Smooth muscle cell (in vitro differentiated cells): ENCODE measurements at regions not wholly inside any gene's neighbourhood (a gene's known extent, or its start where the extent isn't known, plus 50 kb on each side); places are given as distances from the start of the nearest gene placed in this dataset.

Experiments used
- DNase-seq: peaks from one replicate; lab custom pipeline; 2025; ENCODE audit not compliant: unreplicated experiment; lab: John Stamatoyannopoulos, UW
- H2AFZ ChIP-seq: fragments of 200-600 bp; sonication (generic); 2 replicates; pipeline ENCODE4 v1.6.0; 2016; ENCODE audit warnings: antibody characterized with exemption, low read depth, mild to moderate bottlenecking
- H3F3A ChIP-seq: fragments of 200-600 bp; sonication (generic); 2 replicates; pipeline ENCODE4 v1.6.0; 2017; ENCODE audit warnings: antibody characterized with exemption, low read depth
- H3K27ac ChIP-seq: fragments of 200-600 bp; sonication (generic); 2 replicates; pipeline ENCODE4 v1.5.1; 2016; ENCODE audit warnings: low read depth, mild to moderate bottlenecking
- H3K27me3 ChIP-seq: fragments of 200-600 bp; sonication (generic); 2 replicates; pipeline ENCODE4 v1.6.1; 2016; ENCODE audit warnings: low read depth, mild to moderate bottlenecking
- H3K36me3 ChIP-seq: fragments of 200-600 bp; sonication (generic); 2 replicates; pipeline ENCODE4 v1.5.1; 2016; ENCODE audit warnings: low read depth
- H3K4me1 ChIP-seq: fragments of 200-600 bp; sonication (generic); 2 replicates; pipeline ENCODE4 v1.5.1; 2016; ENCODE audit warnings: low read depth
- H3K4me2 ChIP-seq: fragments of 200-600 bp; sonication (generic); 2 replicates; pipeline ENCODE4 v1.6.0; 2016; ENCODE audit warnings: mild to moderate bottlenecking
- H3K4me3 ChIP-seq: fragments of 200-600 bp; sonication (generic); 2 replicates; pipeline ENCODE4 v1.5.1; 2016; ENCODE audit warnings: mild to moderate bottlenecking
- H3K79me2 ChIP-seq: fragments of 200-600 bp; sonication (generic); 2 replicates; pipeline ENCODE4 v1.6.0; 2016; ENCODE audit warnings: low read depth, mild to moderate bottlenecking
- H3K9ac ChIP-seq: fragments of 200-600 bp; sonication (generic); 2 replicates; pipeline ENCODE4 v1.6.0; 2016; ENCODE audit warnings: low read depth
- H3K9me3 ChIP-seq: fragments of 200-600 bp; sonication (generic); replicated peaks from 2 replicates; pipeline ENCODE4 v1.5.1; 2016; ENCODE audit warnings: low read depth
- H4K20me1 ChIP-seq: fragments of 200-600 bp; sonication (generic); 2 replicates; pipeline ENCODE4 v1.6.0; 2016; ENCODE audit warnings: low read depth
- WGBS: methylation state at CpG from one replicate; pipeline ENCODE4 v1.1.7; 2016; ENCODE audit warnings: low lambda C conversion rate; 5-methylcytosine and 5-hydroxymethylcytosine counted together
- TF ChIP-seq, protein P1 (sequence below): fragments of 200-600 bp; sonication (generic); IDR thresholded peaks from 2 replicates; pipeline ENCODE4 v1.5.1; 2017; ENCODE audit warnings: borderline replicate concordance, mild to moderate bottlenecking, antibody characterized with exemption; ENCODE audit not compliant: insufficient read depth, poor library complexity, severe bottlenecking

DNA sequence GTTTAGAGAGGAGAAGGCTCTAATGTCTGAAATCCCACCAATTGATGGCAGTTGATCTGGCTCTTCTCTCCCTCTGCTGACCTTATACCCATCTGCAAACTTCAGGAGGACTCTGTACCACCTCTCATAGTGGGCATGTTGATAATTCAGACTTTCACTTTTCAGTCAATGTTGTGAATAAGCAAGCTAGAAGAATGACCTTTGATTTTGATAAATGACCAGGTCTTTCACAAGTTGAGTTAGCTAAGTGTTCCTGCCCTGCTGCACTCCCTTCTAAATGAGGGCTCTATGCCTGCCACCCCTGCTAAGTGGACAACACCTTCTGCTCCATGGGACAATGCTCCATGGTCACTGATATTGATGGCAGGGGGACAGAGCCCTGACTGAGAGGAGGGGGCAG, 74.7 kb downstream of the SPRY4 start:
- H3F3A ChIP-seq: peaks cover 9% of the 10 kb centered on the region
- H4K20me1 ChIP-seq: no peaks in the 10 kb centered on the region
- H3K27me3 ChIP-seq: no peaks in the 10 kb centered on the region
- no peak overlapping the region for H3K27ac ChIP-seq
- no peak overlapping the region for H3K4me2 ChIP-seq
- H3K9ac ChIP-seq: no peak overlapping the region
- H3K9me3 ChIP-seq: no peaks in the 10 kb centered on the region
- H2AFZ ChIP-seq: no peak overlapping the region
- peaks cover 10% of the 10 kb centered on the region for H3K4me1 ChIP-seq
- TF ChIP-seq, protein P1, sequence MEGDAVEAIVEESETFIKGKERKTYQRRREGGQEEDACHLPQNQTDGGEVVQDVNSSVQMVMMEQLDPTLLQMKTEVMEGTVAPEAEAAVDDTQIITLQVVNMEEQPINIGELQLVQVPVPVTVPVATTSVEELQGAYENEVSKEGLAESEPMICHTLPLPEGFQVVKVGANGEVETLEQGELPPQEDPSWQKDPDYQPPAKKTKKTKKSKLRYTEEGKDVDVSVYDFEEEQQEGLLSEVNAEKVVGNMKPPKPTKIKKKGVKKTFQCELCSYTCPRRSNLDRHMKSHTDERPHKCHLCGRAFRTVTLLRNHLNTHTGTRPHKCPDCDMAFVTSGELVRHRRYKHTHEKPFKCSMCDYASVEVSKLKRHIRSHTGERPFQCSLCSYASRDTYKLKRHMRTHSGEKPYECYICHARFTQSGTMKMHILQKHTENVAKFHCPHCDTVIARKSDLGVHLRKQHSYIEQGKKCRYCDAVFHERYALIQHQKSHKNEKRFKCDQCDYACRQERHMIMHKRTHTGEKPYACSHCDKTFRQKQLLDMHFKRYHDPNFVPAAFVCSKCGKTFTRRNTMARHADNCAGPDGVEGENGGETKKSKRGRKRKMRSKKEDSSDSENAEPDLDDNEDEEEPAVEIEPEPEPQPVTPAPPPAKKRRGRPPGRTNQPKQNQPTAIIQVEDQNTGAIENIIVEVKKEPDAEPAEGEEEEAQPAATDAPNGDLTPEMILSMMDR: no peak
- no peaks in the 10 kb centered on the region for H3K79me2 ChIP-seq
- DNase-seq: no peak
- no peak overlapping the region for H3K4me3 ChIP-seq
- H3K36me3 ChIP-seq: no peaks in the 10 kb centered on the region

DNA sequence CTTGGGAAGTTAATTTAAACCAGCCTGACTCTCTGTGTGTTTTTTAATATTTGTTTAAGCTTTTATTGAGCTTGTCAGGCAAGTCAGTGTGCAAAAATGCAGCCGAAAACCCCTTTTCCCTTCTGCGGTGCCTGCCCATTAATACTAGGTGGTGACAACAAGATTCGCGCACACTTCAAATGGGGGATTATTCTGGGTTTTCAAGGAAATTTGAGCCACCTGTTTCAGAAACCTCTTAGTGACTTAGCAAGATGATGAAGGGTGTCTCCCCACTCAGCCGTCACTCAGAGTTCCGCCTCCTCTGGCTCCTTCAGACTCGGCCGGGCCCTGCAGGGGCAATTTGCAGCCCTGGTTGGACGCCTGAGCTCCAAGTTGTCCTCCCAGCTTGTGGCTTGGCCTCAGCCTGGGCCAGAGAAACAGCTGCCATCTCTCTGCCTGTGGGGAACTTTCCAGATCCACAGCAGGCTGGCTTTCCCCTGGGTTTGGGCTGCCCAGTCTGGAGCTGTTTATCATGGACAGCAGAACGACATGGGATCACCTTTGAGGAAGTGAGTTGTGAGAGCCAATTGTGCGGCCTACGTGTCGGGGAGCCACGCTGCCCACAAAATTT, 75.9 kb downstream of the SPRY4 start:
- Histone ChIP-seq H3K27ac (no peak overlapping the region), H3K4me3 (no peak overlapping the region), H2AFZ (no peak overlapping the region), H3K36me3 (no peaks in the 10 kb centered on the region), H3K27me3 (no peaks in the 10 kb centered on the region), H4K20me1 (no peaks in the 10 kb centered on the region), H3F3A (peaks cover 2% of the 10 kb centered on the region), H3K9me3 (no peaks in the 10 kb centered on the region), H3K79me2 (no peaks in the 10 kb centered on the region), H3K9ac (no peak overlapping the region), H3K4me1 (peaks cover 10% of the 10 kb centered on the region), H3K4me2 (no peak overlapping the region)
- no peak for DNase-seq
- 63% methylated on average over 14 of the region's 14 CpGs for WGBS
- TF ChIP-seq, protein P1: no peak

DNA sequence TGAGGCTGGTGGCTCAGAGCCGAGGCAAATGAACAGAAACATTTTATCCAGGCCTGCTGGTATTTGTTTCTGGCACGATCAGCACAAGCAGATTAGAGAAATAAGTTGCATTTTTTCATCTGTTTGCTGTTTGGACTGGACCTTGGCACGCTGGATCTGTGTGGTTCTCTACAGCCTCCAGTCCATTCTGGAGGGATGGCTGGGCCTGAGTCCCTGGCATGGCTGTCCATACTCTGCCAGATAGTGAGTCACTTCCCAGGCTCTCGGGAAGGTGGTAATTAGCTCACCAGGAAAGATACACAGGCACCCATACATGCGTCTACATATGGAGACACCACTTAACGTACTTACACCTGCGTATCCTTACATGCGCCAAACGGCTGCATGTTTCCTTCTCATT, 78.6 kb downstream of the SPRY4 start:
- no peaks in the 10 kb centered on the region for H3K79me2 ChIP-seq
- DNase-seq: no peak
- H3K4me2 ChIP-seq: no peak overlapping the region
- no peak overlapping the region for H3K4me3 ChIP-seq
- H3F3A ChIP-seq: peaks cover 2% of the 10 kb centered on the region
- peaks cover 10% of the 10 kb centered on the region for H3K4me1 ChIP-seq
- H2AFZ ChIP-seq: no peak overlapping the region
- no peak overlapping the region for H3K9ac ChIP-seq
- TF ChIP-seq, protein P1: no peak
- no peak overlapping the region for H3K27ac ChIP-seq
- no peaks in the 10 kb centered on the region for H3K9me3 ChIP-seq
- H4K20me1 ChIP-seq: no peaks in the 10 kb centered on the region
- H3K27me3 ChIP-seq: no peaks in the 10 kb centered on the region
- no peaks in the 10 kb centered on the region for H3K36me3 ChIP-seq
- WGBS: 61% methylated on average over 9 of the region's 9 CpGs

DNA sequence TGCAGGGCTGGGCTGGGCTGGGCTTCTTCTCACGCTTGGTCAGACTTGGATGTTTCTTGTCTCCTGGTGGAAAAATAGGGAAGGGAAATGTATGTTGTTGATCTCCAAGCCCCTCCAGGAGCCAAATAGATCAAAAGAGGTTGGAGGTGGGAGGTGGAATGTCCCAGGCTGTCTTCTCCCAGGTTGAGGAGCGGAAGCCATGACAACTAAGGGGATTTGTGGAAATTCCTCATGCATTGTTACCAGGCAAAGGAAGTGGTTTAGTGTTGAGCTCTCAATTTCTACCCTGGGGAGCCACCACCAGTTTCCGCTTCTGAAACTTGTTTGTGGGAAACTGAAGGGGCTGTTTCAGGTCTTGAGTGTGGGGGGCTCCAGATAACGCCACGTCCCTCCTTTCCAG, 79.0 kb downstream of the SPRY4 start:
- no peaks in the 10 kb centered on the region for H4K20me1 ChIP-seq
- H2AFZ ChIP-seq: no peak overlapping the region
- DNase-seq: no peak
- H3K79me2 ChIP-seq: no peaks in the 10 kb centered on the region
- no peak overlapping the region for H3K4me2 ChIP-seq
- no peak overlapping the region for H3K27ac ChIP-seq
- no peak overlapping the region for H3K9ac ChIP-seq
- H3F3A ChIP-seq: peaks cover 2% of the 10 kb centered on the region
- 84% methylated on average over 5 of the region's 5 CpGs for WGBS
- no peaks in the 10 kb centered on the region for H3K9me3 ChIP-seq
- H3K36me3 ChIP-seq: no peaks in the 10 kb centered on the region
- no peak overlapping the region for H3K4me3 ChIP-seq
- TF ChIP-seq, protein P1: no peak
- no peaks in the 10 kb centered on the region for H3K27me3 ChIP-seq
- H3K4me1 ChIP-seq: peaks cover 10% of the 10 kb centered on the region
